A673 (cell line): ENCODE measurements at regions not wholly inside any gene's neighbourhood (a gene's known extent, or its start where the extent isn't known, plus 50 kb on each side); places are given as distances from the start of the nearest gene placed in this dataset.

ENCODE experiments used
- BruUV-seq: library from RNA; stranded (reverse); fragments of 400-500 nt; replicated peaks from 2 replicates; lab custom pipeline; 2021; lab: Mats Ljungman, UMichigan
- CTCF ChIA-PET: fragments of 300-600 bp; sonication (Branson Sonifier 250); formaldehyde crosslinking; loops from one replicate; lab custom pipeline; 2022; ENCODE audit warnings: antibody characterized with exemption; lab: Charles Lee
- POLR2A ChIA-PET: fragments of 300-600 bp; sonication (Branson Sonifier 250); formaldehyde crosslinking; loops from one replicate; lab custom pipeline; 2022; ENCODE audit warnings: antibody characterized with exemption; ENCODE audit not compliant: low non-redundant PET; lab: Charles Lee
- DNase-seq: peaks from one replicate; pipeline ENCODE4 v3.0.0-alpha.2; 2015; ENCODE audit warnings: low spot score
- H3K27ac ChIP-seq: fragments of 200-600 bp; sonication (generic); 2 replicates; pipeline ENCODE4 v1.5.1; 2016; ENCODE audit warnings: mixed run types, low read depth, mild to moderate bottlenecking, mixed read lengths, antibody characterized with exemption, low read length; ENCODE audit not compliant: poor library complexity, severe bottlenecking
- H3K27me3 ChIP-seq: fragments of 200-600 bp; sonication (generic); replicated peaks from 2 replicates; pipeline ENCODE4 v1.6.1; 2017; ENCODE audit warnings: mixed run types, low read depth, mild to moderate bottlenecking, mixed read lengths, antibody characterized with exemption, low read length; ENCODE audit not compliant: insufficient read depth, poor library complexity
- H3K36me3 ChIP-seq: fragments of 200-600 bp; sonication (generic); 2 replicates; pipeline ENCODE4 v1.6.1; 2016; ENCODE audit warnings: mixed run types, mild to moderate bottlenecking, mixed read lengths, antibody characterized with exemption, low read length; ENCODE audit not compliant: insufficient read depth, poor library complexity, severe bottlenecking
- H3K4me1 ChIP-seq: fragments of 200-600 bp; sonication (generic); 2 replicates; pipeline ENCODE4 v1.6.1; 2017; ENCODE audit warnings: mixed run types, mild to moderate bottlenecking, mixed read lengths, antibody characterized with exemption, low read length; ENCODE audit not compliant: insufficient read depth, poor library complexity, severe bottlenecking
- H3K4me3 ChIP-seq: fragments of 200-600 bp; sonication (generic); 2 replicates; pipeline ENCODE4 v1.5.1; 2016; ENCODE audit warnings: low read depth, mixed run types, mild to moderate bottlenecking, mixed read lengths, low read length; ENCODE audit not compliant: poor library complexity, severe bottlenecking
- H3K9me3 ChIP-seq: fragments of 200-600 bp; sonication (generic); 2 replicates; pipeline ENCODE4 v1.6.1; 2016; ENCODE audit warnings: mixed run types, low read depth, mild to moderate bottlenecking, mixed read lengths, antibody characterized with exemption, low read length; ENCODE audit not compliant: poor library complexity, severe bottlenecking
- EZH2 ChIP-seq: fragments of 200-600 bp; sonication (generic); IDR thresholded peaks from 2 replicates; pipeline ENCODE4 v1.6.1; 2017; ENCODE audit warnings: borderline replicate concordance, low read depth, mild to moderate bottlenecking, mixed read lengths, antibody characterized with exemption, low read length; ENCODE audit not compliant: poor library complexity, severe bottlenecking
- intact Hi-C: fragments of 100-400 bp; cut with micrococcal nuclease; formaldehyde crosslinking; loops from one replicate; pipeline ENCODE4 v1.10.0; 2022; ENCODE audit not compliant: unreplicated experiment
- TF ChIP-seq, protein P1 (sequence below): fragments of 300-800, 200-600 bp; sonication (generic); conservative IDR thresholded peaks from 2 replicates; pipeline ENCODE4 v1.5.1; 2017; ENCODE audit warnings: low read depth, mild to moderate bottlenecking, antibody characterized with exemption, low read length, moderate library complexity, mixed read lengths

DNA sequence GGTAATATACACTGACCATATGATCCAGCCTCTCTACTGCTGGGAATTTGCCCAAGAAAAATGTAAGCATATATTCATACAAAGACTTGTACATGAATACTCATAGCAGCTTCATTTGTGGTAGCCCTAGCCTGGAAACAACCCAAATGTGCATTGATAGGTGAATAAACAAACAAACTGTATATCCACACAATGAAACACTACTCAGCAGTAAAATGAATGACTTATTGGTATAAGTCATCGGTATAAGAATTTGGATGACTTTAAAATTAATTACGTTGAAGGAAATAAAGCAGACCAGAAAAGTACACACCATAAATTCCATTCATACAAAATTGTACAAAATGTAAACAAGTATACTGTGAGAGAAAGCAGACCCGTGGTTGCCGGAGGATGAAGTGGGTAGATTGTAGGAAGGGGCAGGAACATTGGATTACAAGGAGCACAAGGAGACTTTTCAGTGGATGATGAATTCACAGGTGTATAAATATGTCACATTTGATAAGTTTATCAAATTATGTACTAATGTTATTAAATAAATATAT is 376.7 kb downstream of the TDRD15 start:
- Histone ChIP-seq H3K27ac (no peak overlapping the region), H3K36me3 (no peaks in the 10 kb centered on the region), H3K27me3 (peaks cover 6% of the 10 kb centered on the region), H3K9me3 (no peaks in the 10 kb centered on the region), H3K4me3 (no peak overlapping the region), H3K4me1 (no peaks in the 10 kb centered on the region)
- BruUV-seq = no TSS peak
- DNase-seq = no peak
- TF ChIP-seq, protein P1, sequence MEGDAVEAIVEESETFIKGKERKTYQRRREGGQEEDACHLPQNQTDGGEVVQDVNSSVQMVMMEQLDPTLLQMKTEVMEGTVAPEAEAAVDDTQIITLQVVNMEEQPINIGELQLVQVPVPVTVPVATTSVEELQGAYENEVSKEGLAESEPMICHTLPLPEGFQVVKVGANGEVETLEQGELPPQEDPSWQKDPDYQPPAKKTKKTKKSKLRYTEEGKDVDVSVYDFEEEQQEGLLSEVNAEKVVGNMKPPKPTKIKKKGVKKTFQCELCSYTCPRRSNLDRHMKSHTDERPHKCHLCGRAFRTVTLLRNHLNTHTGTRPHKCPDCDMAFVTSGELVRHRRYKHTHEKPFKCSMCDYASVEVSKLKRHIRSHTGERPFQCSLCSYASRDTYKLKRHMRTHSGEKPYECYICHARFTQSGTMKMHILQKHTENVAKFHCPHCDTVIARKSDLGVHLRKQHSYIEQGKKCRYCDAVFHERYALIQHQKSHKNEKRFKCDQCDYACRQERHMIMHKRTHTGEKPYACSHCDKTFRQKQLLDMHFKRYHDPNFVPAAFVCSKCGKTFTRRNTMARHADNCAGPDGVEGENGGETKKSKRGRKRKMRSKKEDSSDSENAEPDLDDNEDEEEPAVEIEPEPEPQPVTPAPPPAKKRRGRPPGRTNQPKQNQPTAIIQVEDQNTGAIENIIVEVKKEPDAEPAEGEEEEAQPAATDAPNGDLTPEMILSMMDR = no peak
- TF ChIP-seq EZH2 = no peak
- POLR2A ChIA-PET = no interaction called here
- intact Hi-C loops = no loop called here
- CTCF ChIA-PET = no interaction called here

DNA sequence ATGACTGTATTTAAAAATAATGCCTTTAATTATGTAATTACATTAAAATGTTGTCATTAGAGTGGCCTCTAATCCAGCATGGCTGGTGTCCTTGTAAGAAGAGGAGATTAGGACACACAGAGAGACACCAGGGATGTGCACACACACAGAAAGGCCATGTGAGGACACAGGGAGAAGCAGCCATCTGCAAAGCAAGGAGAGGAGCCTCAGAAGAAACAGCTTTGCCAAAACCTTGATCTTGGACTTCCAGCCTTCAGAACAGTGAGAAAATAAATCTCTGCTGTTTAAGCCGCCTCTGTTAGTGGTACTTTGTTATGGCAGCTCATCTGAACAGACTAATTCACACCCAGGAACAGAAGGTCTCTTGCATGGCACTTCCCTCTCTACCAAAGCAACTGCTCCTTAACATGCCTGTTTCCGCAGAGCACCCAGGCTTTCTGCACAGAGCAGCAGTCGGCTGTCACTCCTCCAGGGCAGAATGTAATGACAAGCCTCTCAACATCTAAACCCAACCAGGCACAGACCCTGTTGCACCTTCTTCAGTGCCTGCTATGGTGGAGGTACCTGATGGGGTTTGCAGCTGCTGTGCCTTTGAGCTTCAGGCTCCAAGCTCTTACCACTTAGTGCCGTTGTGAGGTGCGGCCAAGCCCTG is 377.7 kb downstream of the TDRD15 start:
- TF ChIP-seq, protein P1 = no peak
- TF ChIP-seq EZH2 = no peak
- Histone ChIP-seq H3K4me3 (no peak overlapping the region), H3K4me1 (no peaks in the 10 kb centered on the region), H3K9me3 (no peaks in the 10 kb centered on the region), H3K27me3 (peaks cover 6% of the 10 kb centered on the region), H3K36me3 (no peaks in the 10 kb centered on the region), H3K27ac (no peak overlapping the region)
- ChIA-PET POLR2A (no interaction called here), CTCF (no interaction called here)
- intact Hi-C loops = no loop called here
- BruUV-seq = no TSS peak
- no peak for DNase-seq

DNA sequence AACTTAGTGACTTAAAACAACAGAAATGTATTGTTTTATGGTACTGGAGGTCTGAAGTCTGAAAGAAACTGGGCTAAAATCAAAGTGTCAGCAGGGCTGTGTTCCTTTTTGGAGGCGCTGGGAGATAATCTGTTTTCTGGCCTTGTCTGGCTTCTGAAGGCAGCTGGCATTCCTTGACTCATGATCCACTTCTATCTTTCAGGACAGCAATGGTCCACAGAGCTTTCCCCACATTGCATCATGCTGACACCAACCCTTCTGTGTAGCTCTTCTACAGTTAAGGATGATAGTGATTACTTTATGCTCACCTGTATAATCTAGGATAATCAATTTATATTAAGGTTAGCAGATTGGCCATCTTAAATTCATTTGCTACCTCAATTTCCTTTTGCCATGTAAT is 392.1 kb downstream of the TDRD15 start:
- no peaks in the 10 kb centered on the region for H3K36me3 ChIP-seq
- no peaks in the 10 kb centered on the region for H3K4me1 ChIP-seq
- no peak overlapping the region for H3K27ac ChIP-seq
- no peak for TF ChIP-seq EZH2
- TF ChIP-seq, protein P1 = no peak
- ChIA-PET POLR2A (no interaction called here), CTCF (no interaction called here)
- DNase-seq = no peak
- no peaks in the 10 kb centered on the region for H3K9me3 ChIP-seq
- intact Hi-C loops = no loop called here
- H3K4me3 ChIP-seq = no peak overlapping the region
- BruUV-seq = no TSS peak
- H3K27me3 ChIP-seq = peaks cover 6% of the 10 kb centered on the region
